ENCODE measurements at regions not wholly inside any gene's neighbourhood (a gene's known extent, or its start where the extent isn't known, plus 50 kb on each side); places are given as distances from the start of the nearest gene placed in this dataset.
"Not testable (repeated sequence)": the region's sequence is repeated elsewhere in the genome, so short reads cannot be mapped to it uniquely, and the experiment has no call there.

DNA sequence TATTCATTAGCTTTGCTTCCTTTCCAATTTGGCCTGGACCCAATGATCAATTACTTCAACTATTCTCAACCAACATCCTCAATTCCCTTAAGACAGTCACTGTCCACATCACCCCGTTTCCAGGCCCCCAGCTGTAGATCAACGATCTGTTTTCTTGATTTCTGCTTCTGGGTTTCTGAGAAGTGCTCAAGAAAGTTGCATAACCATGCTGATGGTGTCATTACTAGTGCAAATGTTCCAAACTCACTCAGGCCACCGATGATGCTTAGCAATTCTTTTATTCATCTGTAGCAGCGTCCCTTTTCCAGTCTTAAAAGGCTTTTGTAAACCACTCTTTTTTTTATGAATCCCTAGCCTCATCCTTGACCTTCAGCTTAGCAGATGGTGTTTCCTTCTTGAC lies 155.8 kb upstream of the PTGFR start:
- Histone ChIP-seq H3K9me3 (ENCODE audit: control insufficient read depth, insufficient read depth, low read depth, low read length) (no peaks in the 10 kb centered on the region), H3K36me3 (ENCODE audit: control insufficient read depth in 2 of 2, insufficient read depth in 1 of 2, low read length in 2 of 2) (no peaks in the 10 kb centered on the region), H3K4me1 (ENCODE audit: control insufficient read depth, insufficient read depth, low read length) (no peaks in the 10 kb centered on the region), H3K27ac (ENCODE audit: extremely low read depth, low read depth, low read length) (no peak overlapping the region), H3K4me3 (ENCODE audit: low read depth, low read length) (no peak overlapping the region)
- POLR2A ChIA-PET, result no interaction called here
- CTCF ChIA-PET, result interaction anchor here (0.9 to 1.8 kb wide), 4 partner anchors 17 to 273 kb away, joined by 3 to 5 read pairs (median 4); no protein-coding TSS in a partner anchor
- TF ChIP-seq ZNF354C (tag by site-specific recombination; IDR thresholded peaks at IDR 0.05; ENCODE audit: borderline replicate concordance, low read depth), result no peak
- no peak for TF ChIP-seq ZNF610 (tag by site-specific recombination; IDR thresholded peaks at IDR 0.05; ENCODE audit: borderline replicate concordance)
- TF ChIP-seq, protein P1, sequence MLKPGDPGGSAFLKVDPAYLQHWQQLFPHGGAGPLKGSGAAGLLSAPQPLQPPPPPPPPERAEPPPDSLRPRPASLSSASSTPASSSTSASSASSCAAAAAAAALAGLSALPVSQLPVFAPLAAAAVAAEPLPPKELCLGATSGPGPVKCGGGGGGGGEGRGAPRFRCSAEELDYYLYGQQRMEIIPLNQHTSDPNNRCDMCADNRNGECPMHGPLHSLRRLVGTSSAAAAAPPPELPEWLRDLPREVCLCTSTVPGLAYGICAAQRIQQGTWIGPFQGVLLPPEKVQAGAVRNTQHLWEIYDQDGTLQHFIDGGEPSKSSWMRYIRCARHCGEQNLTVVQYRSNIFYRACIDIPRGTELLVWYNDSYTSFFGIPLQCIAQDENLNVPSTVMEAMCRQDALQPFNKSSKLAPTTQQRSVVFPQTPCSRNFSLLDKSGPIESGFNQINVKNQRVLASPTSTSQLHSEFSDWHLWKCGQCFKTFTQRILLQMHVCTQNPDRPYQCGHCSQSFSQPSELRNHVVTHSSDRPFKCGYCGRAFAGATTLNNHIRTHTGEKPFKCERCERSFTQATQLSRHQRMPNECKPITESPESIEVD (tag by site-specific recombination; IDR thresholded peaks at IDR 0.05), result no peak
- no peak for TF ChIP-seq TRIM28 (IDR thresholded peaks at IDR 0.05; ENCODE audit: borderline replicate concordance, low read length)

DNA sequence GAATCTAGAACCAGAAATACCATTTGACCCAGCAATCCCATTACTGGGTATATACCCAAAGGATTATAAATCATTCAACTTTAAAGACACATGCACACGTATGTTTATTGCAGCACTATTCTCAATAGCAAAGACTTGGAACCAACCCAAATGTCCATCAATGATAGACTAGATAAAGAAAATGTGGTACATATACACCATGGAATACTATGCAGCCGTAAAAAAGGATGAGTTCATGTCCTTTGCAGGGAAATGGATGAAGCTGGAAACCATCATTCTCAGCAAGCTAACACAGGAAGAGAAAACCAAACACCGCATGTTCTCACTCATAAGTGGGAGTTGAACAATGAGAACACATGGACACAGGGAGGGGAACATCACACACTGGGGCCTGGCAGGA lies 154.0 kb upstream of the PTGFR start:
- POLR2A ChIA-PET; H3K27ac ChIP-seq (ENCODE audit: extremely low read depth, low read depth, low read length); H3K4me1 ChIP-seq (ENCODE audit: control insufficient read depth, insufficient read depth, low read length); CTCF ChIA-PET; H3K9me3 ChIP-seq (ENCODE audit: control insufficient read depth, insufficient read depth, low read depth, low read length); H3K36me3 ChIP-seq (ENCODE audit: control insufficient read depth in 2 of 2, insufficient read depth in 1 of 2, low read length in 2 of 2); H3K4me3 ChIP-seq (ENCODE audit: low read depth, low read length): not testable (repeated sequence)
- TF ChIP-seq ZNF146 (tag by site-specific recombination; IDR thresholded peaks at IDR 0.05), result peak; percentile 75

DNA sequence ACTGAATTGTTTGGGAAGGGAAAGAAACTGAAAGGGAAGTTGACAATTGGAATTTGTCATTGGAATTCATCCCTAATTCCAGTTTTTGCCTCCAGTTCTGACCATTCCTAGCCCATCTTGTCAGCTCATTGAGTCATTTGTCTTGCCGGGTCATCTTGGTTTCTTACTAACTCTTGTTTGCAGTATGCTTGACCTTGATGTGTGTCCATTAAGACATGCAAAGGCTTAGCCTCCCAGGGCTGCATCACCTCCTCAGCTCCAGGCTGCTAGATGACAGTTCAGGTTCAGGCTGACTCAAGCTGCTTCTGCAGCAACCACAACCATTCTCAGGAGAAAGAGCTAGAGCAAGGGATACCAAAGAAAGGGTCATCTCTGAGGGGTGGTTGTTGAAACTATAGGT lies 151.3 kb upstream of the PTGFR start:
- Histone ChIP-seq H3K4me1 (ENCODE audit: control insufficient read depth, insufficient read depth, low read length) (no peaks in the 10 kb centered on the region), H3K4me3 (ENCODE audit: low read depth, low read length) (no peak overlapping the region), H3K36me3 (ENCODE audit: control insufficient read depth in 2 of 2, insufficient read depth in 1 of 2, low read length in 2 of 2) (no peaks in the 10 kb centered on the region), H3K27ac (ENCODE audit: extremely low read depth, low read depth, low read length) (no peak overlapping the region), H3K9me3 (ENCODE audit: control insufficient read depth, insufficient read depth, low read depth, low read length) (no peaks in the 10 kb centered on the region)
- ChIA-PET CTCF (interaction anchor here (0.6 kb wide), 1 partner anchor 338 kb away, joined by 3 read pairs; no protein-coding TSS in a partner anchor), POLR2A (no interaction called here)
- TF ChIP-seq ZNF621 (tag by site-specific recombination; IDR thresholded peaks at IDR 0.05), result no peak
- no peak for TF ChIP-seq ZNF830 (tag by site-specific recombination; IDR thresholded peaks at IDR 0.05; ENCODE audit: low read depth)
- no peak for TF ChIP-seq ZNF560 (tag by site-specific recombination; IDR thresholded peaks at IDR 0.05; ENCODE audit: borderline replicate concordance)

DNA sequence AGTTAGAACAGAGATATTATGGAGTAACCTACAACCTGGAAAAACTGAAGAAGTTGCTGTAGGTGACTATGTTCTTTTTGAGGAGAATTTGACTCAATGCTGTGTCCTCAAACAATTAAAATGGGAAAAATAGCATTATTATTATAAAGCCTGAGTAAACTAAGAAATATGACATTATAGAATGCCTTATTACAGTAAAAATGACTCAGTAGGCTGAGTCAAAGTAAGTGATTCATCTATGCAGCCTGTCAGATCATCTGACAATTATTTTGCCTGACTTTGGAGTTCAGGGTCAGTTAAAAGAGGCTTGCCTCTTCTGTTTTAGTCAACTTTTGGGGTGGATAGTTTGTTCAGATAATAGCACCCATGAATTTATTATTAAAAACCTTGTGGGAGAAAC lies 150.8 kb upstream of the PTGFR start:
- ChIA-PET CTCF (no interaction called here), POLR2A (no interaction called here)
- Histone ChIP-seq H3K36me3 (ENCODE audit: control insufficient read depth in 2 of 2, insufficient read depth in 1 of 2, low read length in 2 of 2) (no peaks in the 10 kb centered on the region), H3K27ac (ENCODE audit: extremely low read depth, low read depth, low read length) (no peak overlapping the region), H3K4me1 (ENCODE audit: control insufficient read depth, insufficient read depth, low read length) (no peaks in the 10 kb centered on the region), H3K4me3 (ENCODE audit: low read depth, low read length) (no peak overlapping the region), H3K9me3 (ENCODE audit: control insufficient read depth, insufficient read depth, low read depth, low read length) (no peaks in the 10 kb centered on the region)
- TF ChIP-seq ZBTB26 (tag by site-specific recombination; optimal IDR thresholded peaks at IDR 0.05), result no peak
- TF ChIP-seq SP7 (tag by site-specific recombination; IDR thresholded peaks at IDR 0.05), result no peak
- no peak for TF ChIP-seq INSM2 (tag by site-specific recombination; IDR thresholded peaks at IDR 0.05)
- no peak for TF ChIP-seq BCL11B (tag by site-specific recombination; IDR thresholded peaks at IDR 0.05; ENCODE audit: low read depth)
- no peak for TF ChIP-seq ZNF585B (tag by site-specific recombination; IDR thresholded peaks at IDR 0.05)

Measured in HEK293 (cell line).